ENCODE measurements at regions not wholly inside any gene's neighbourhood (a gene's known extent, or its start where the extent isn't known, plus 50 kb on each side); places are given as distances from the start of the nearest gene placed in this dataset.

- TF ChIP-seq CTCF (IDR thresholded peaks at IDR 0.05) (no peak), POLR2A (IDR thresholded peaks at IDR 0.05) (no peak)
Observed at GRCh38 chr7:144955422-144955821, 119.6 kb upstream of the TPK1 start.
